CD14-positive monocyte (primary cell): ENCODE measurements at regions not wholly inside any gene's neighbourhood (a gene's known extent, or its start where the extent isn't known, plus 50 kb on each side); places are given as distances from the start of the nearest gene placed in this dataset.

Experiments used
- DNase-seq, 3 donors: peaks; one replicate each; pipeline ENCODE4 v3.0.0-alpha.2; 2011 to 2022
- H2AFZ ChIP-seq: 2 replicates; pipeline ENCODE4 v1.6.0; 2012; ENCODE audit warnings: mild to moderate bottlenecking, low read depth, low read length, inconsistent platforms; ENCODE audit not compliant: insufficient read depth, poor library complexity, severe bottlenecking
- H3K27ac ChIP-seq, 2 donors: 1 replicate in 1 of 2; 2 replicates in 1 of 2; pipeline ENCODE4 v1.5.1; 2012 to 2013; ENCODE audit warnings: low read length in 2 of 2, control low read depth in 1 of 2, inconsistent platforms in 1 of 2, low read depth in 1 of 2, mild to moderate bottlenecking in 1 of 2
- H3K27me3 ChIP-seq, 2 donors: one replicate each; pipeline versions ENCODE4 v1.6.0 to v1.6.1; 2011 to 2013; ENCODE audit warnings: low read length in 2 of 2; ENCODE audit not compliant: control insufficient read depth in 2 of 2, insufficient read depth in 2 of 2
- H3K36me3 ChIP-seq, 2 donors: replicated peaks in 1 of 2; 1 replicate in 1 of 2; 2 replicates in 1 of 2; pipeline versions ENCODE4 v1.5.1 to v1.6.1; 2012 to 2013; ENCODE audit warnings: low read length in 2 of 2, control low read depth in 1 of 2, inconsistent platforms in 1 of 2, mild to moderate bottlenecking in 1 of 2; ENCODE audit not compliant: insufficient read depth in 2 of 2, control insufficient read depth in 1 of 2
- H3K4me1 ChIP-seq, 2 donors: 1 replicate in 1 of 2; 2 replicates in 1 of 2; pipeline versions ENCODE4 v1.5.1 to v1.6.1; 2012 to 2013; ENCODE audit warnings: low read length in 2 of 2, control low read depth in 1 of 2, inconsistent platforms in 1 of 2, mild to moderate bottlenecking in 1 of 2, moderate library complexity in 1 of 2; ENCODE audit not compliant: insufficient read depth in 2 of 2, control insufficient read depth in 1 of 2
- H3K4me2 ChIP-seq: replicated peaks from 2 replicates; pipeline ENCODE3; 2012; ENCODE audit warnings: low read length, moderate library complexity, mild to moderate bottlenecking; ENCODE audit not compliant: poor library complexity, severe bottlenecking; ENCODE audit errors: extremely low read depth
- H3K4me3 ChIP-seq, 3 experiments: fragments of 200-600 bp in 1 of 3; sonication (generic) in 1 of 3; replicated peaks in 1 of 3; 1 replicate in 2 of 3; 2 replicates in 1 of 3; pipeline ENCODE4 v1.5.1; 2011 to 2013; ENCODE audit warnings: low read length in 3 of 3, mild to moderate bottlenecking in 3 of 3, control low read depth in 2 of 3, low read depth in 2 of 3, inconsistent platforms in 1 of 3, moderate library complexity in 1 of 3
- H3K79me2 ChIP-seq: 2 replicates; pipeline ENCODE4 v1.6.0; 2012; ENCODE audit warnings: mild to moderate bottlenecking, control low read depth, inconsistent platforms, low read length, moderate library complexity; ENCODE audit not compliant: insufficient read depth
- H3K9ac ChIP-seq: 2 replicates; pipeline ENCODE4 v1.6.0; 2017; ENCODE audit warnings: low read length, mild to moderate bottlenecking; ENCODE audit not compliant: insufficient read depth, poor library complexity, severe bottlenecking
- H3K9me3 ChIP-seq, 2 donors: replicated peaks in 1 of 2; 1 replicate in 1 of 2; 2 replicates in 1 of 2; pipeline versions ENCODE4 v1.5.1 to v1.6.1; 2012 to 2013; ENCODE audit warnings: low read length in 2 of 2, control low read depth in 1 of 2; ENCODE audit not compliant: control insufficient read depth in 1 of 2, insufficient read depth in 1 of 2
- H4K20me1 ChIP-seq: 2 replicates; pipeline ENCODE4 v1.6.0; 2012; ENCODE audit warnings: mild to moderate bottlenecking, low read length, control low read depth, moderate library complexity; ENCODE audit not compliant: insufficient read depth
- H3K27ac Mint-ChIP-seq, 7 donors: one replicate each; pipeline ENCODE4 v1.8.0; 2020; ENCODE audit warnings: mild to moderate bottlenecking in 7 of 7, mixed read lengths in 7 of 7, moderate library complexity in 6 of 7, inconsistent platforms in 2 of 7
- H3K27me3 Mint-ChIP-seq, 3 donors: one replicate each; pipeline ENCODE4 v1.8.0; 2021 to 2022; ENCODE audit warnings: low read depth in 3 of 3, mild to moderate bottlenecking in 3 of 3, mixed read lengths in 3 of 3, moderate library complexity in 3 of 3, inconsistent platforms in 1 of 3
- H3K36me3 Mint-ChIP-seq, 2 donors: one replicate each; pipeline ENCODE4 v1.8.0; 2020; ENCODE audit warnings: mixed read lengths in 2 of 2, inconsistent platforms in 1 of 2, mild to moderate bottlenecking in 1 of 2
- H3K4me1 Mint-ChIP-seq: one replicate; pipeline ENCODE4 v1.8.0; 2020; ENCODE audit warnings: mild to moderate bottlenecking, mixed read lengths
- H3K4me3 Mint-ChIP-seq, 2 donors: one replicate each; pipeline ENCODE4 v1.8.0; 2020; ENCODE audit warnings: mild to moderate bottlenecking in 2 of 2, mixed read lengths in 2 of 2, moderate library complexity in 1 of 2
- H3K9me3 Mint-ChIP-seq, 7 donors: one replicate each; pipeline ENCODE4 v1.8.0; 2020 to 2022; ENCODE audit warnings: mixed read lengths in 7 of 7, mild to moderate bottlenecking in 6 of 7, moderate library complexity in 6 of 7, inconsistent platforms in 2 of 7
- CTCF ChIP-seq: fragments of 200-600 bp; IDR thresholded peaks from one replicate; pipeline ENCODE4 v1.8.0; 2022; ENCODE audit warnings: antibody characterized with exemption, mild to moderate bottlenecking
- WGBS: methylation state at CpG from one replicate; pipeline ENCODE4 v1.1.5; 2013; ENCODE audit warnings: missing lambda C conversion rate; ENCODE audit not compliant: insufficient coverage; 5-methylcytosine and 5-hydroxymethylcytosine counted together
- intact Hi-C, 2 donors: fragments of 100-400 bp; cut with micrococcal nuclease; formaldehyde crosslinking; loops; one replicate each; pipeline versions ENCODE4 v1.15.0 to v1.15.1; 2023

GRCh38 chr13:58782736-58783135 lies 1151.2 kb downstream of the PCDH17 start:
- no peak for TF ChIP-seq CTCF
- DNase-seq, result no peak

GRCh38 chr13:58792854-58793253 lies 1161.3 kb downstream of the PCDH17 start:
- Histone ChIP-seq H3K79me2 (no peaks in the 10 kb centered on the region), H3K27me3 (no peaks in the 10 kb centered on the region), H3K4me2 (no peak overlapping the region), H2AFZ (no peak overlapping the region), H4K20me1 (no peaks in the 10 kb centered on the region), H3K36me3 (no peaks in the 10 kb centered on the region), H3K9ac (no peak overlapping the region), H3K27ac (no peak overlapping the region), H3K4me1 (no peaks in the 10 kb centered on the region), H3K9me3 (peaks cover 0 to 5% of the 10 kb centered on the region in 2 donors), H3K4me3 (no peak overlapping the region)
- H3K36me3 Mint-ChIP-seq, result no peaks in the 10 kb centered on the region
- no peaks in the 10 kb centered on the region for H3K4me1 Mint-ChIP-seq
- peaks cover 0 to 1% (median 0%) of the 10 kb centered on the region in 3 donors for H3K27me3 Mint-ChIP-seq
- H3K27ac Mint-ChIP-seq, result no peak overlapping the region
- DNase-seq, result no peak
- intact Hi-C loops, result no loop called here
- TF ChIP-seq CTCF, result no peak
- no CpG with 5 or more reads among the region's 2 CpGs for WGBS
- peaks cover under 1 to 14% (median 6%) of the 10 kb centered on the region in 7 donors for H3K9me3 Mint-ChIP-seq
- H3K4me3 Mint-ChIP-seq, result no peak overlapping the region

More at GRCh38 chr13:58782736-58783135, 1151.2 kb downstream of the PCDH17 start:
- no peaks in the 10 kb centered on the region for H3K79me2 ChIP-seq
- no peaks in the 10 kb centered on the region for H3K4me1 ChIP-seq
- H3K27me3 Mint-ChIP-seq, result peaks cover 0 to 2% (median 0%) of the 10 kb centered on the region in 3 donors
- no CpG with 5 or more reads among the region's 1 CpG for WGBS
- H3K4me3 ChIP-seq, result no peak overlapping the region
- no peaks in the 10 kb centered on the region for H3K36me3 ChIP-seq
- no peaks in the 10 kb centered on the region for H3K4me1 Mint-ChIP-seq
- H3K4me2 ChIP-seq, result no peak overlapping the region
- no peak overlapping the region for H3K4me3 Mint-ChIP-seq
- no peaks in the 10 kb centered on the region for H4K20me1 ChIP-seq
- H3K9ac ChIP-seq, result no peak overlapping the region
- no peaks in the 10 kb centered on the region for H3K36me3 Mint-ChIP-seq
- no peak overlapping the region for H2AFZ ChIP-seq
- no peaks in the 10 kb centered on the region for H3K27me3 ChIP-seq
- H3K27ac Mint-ChIP-seq, result no peak overlapping the region
- H3K9me3 ChIP-seq, result no peaks in the 10 kb centered on the region
- intact Hi-C loops, result no loop called here
- H3K27ac ChIP-seq, result no peak overlapping the region
- H3K9me3 Mint-ChIP-seq, result peaks cover 0 to 12% (median 4%) of the 10 kb centered on the region in 7 donors
